Renal pelvis (tissue), 1 donor: ENCODE measurements at regions not wholly inside any gene's neighbourhood (a gene's known extent, or its start where the extent isn't known, plus 50 kb on each side); places are given as distances from the start of the nearest gene placed in this dataset.

Experiments used
- DNase-seq: peaks from one replicate; pipeline ENCODE4 v3.0.0-alpha.2; 2013

GRCh38 chr6:7664003-7664402, 61.9 kb upstream of the BMP6 start:
- no peak for DNase-seq

- no peak for DNase-seq
Observed at GRCh38 chr6:7668936-7669335, 57.0 kb upstream of the BMP6 start.

- no peak for DNase-seq
Observed at GRCh38 chr6:7669742-7670141, 56.2 kb upstream of the BMP6 start.

- DNase-seq: no peak
Observed at GRCh38 chr6:7671076-7671475, 54.8 kb upstream of the BMP6 start.

- no peak for DNase-seq
Observed at GRCh38 chr6:7671581-7671980, 54.3 kb upstream of the BMP6 start.

- no peak for DNase-seq
Observed at GRCh38 chr6:7672066-7673062, 53.5 kb upstream of the BMP6 start.

- peak; percentile 41 for DNase-seq
Observed at GRCh38 chr6:7673063-7673536, 52.8 kb upstream of the BMP6 start.

- no peak for DNase-seq
Observed at GRCh38 chr6:7674291-7674690, 51.6 kb upstream of the BMP6 start.

- no peak for DNase-seq
Observed at GRCh38 chr6:7675353-7675945, 50.5 kb upstream of the BMP6 start.
